ENCODE measurements at regions not wholly inside any gene's neighbourhood (a gene's known extent, or its start where the extent isn't known, plus 50 kb on each side); places are given as distances from the start of the nearest gene placed in this dataset.
"Not testable (repeated sequence)": the region's sequence is repeated elsewhere in the genome, so short reads cannot be mapped to it uniquely, and the experiment has no call there.

DNA sequence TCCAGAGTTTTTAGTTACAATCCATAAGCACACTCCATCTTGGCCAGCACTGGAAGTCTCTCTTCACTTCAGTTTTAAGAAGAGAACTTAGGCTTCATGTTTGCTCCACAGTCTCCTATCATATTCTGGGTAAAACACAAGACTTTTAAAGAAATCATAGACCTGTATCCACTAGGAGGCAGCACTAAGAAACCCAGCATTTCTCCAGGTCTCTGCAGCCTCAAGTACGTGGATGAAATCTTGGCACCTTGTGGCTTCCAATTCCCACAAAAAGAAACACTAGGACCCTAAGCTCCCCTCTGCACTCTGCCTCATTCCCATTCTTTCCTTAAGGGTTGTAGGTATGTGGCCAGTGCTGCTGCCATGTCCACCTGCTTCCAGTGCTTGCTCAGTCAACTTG, 367.3 kb upstream of the CASK start:
- peak; percentile 13 for DNase-seq (ENCODE audit: low spot score)

DNA sequence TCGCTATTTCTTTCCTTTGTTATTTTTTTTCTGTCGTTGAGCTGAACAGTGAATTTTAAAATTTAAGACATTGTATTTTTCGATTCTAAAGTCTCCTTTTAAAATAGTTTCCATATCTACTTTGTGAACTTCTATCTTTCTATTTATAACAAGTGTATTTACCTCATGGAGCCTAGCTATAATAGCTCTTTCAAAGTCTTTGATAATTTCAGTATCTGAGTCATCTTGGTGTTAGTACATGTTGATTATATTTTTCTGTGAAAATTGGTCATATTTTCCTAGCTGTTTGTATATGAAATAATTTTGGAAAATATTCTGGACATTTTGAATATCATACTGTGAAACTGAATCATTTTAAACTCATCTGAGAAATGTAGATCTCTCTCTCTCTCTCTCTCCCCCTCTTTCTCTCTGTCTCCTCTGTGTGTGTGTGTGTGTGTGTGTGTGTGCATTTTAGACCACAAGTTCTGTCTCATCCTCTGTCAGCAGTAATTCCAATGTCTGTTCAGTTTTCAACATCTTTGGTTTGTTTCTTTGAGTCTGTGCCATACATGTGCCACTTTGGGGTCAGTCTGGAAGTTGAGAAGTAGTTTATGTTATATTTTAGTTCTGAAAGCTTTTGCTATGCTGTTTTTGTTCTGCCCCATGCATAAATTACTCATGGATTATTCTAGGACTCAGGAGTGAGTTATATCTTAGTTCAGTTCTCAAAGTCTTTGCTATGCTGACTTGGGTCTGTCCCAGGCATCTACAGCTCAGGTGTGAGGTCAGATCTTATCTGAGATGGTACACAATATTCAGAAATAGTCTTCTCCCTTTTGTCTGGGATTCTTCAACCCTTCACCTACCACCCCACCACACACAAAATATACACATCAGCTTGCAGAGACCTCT, 366.4 kb upstream of the CASK start:
- DNase-seq (ENCODE audit: low spot score) = no peak

DNA sequence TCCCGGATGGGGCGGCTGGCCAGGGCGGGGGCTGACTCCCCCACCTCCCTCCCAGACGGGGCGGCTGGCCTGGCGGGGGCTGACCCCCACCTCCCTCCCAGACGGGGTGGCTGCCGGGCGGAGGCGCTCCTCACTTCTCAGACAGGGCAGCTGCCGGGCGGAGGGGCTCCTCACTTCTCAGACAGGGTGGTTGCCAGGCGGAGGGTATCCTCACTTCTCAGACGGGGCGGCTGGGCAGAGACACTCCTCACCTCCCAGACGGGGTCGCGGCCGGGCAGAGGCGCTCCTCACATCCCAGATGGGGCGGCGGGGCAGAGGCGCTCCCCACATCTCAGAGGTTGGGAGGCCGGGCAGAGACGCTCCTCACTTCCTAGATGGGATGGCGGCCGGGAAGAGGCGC, 362.3 kb upstream of the CASK start:
- DNase-seq (ENCODE audit: low spot score) = not testable (repeated sequence)

DNA sequence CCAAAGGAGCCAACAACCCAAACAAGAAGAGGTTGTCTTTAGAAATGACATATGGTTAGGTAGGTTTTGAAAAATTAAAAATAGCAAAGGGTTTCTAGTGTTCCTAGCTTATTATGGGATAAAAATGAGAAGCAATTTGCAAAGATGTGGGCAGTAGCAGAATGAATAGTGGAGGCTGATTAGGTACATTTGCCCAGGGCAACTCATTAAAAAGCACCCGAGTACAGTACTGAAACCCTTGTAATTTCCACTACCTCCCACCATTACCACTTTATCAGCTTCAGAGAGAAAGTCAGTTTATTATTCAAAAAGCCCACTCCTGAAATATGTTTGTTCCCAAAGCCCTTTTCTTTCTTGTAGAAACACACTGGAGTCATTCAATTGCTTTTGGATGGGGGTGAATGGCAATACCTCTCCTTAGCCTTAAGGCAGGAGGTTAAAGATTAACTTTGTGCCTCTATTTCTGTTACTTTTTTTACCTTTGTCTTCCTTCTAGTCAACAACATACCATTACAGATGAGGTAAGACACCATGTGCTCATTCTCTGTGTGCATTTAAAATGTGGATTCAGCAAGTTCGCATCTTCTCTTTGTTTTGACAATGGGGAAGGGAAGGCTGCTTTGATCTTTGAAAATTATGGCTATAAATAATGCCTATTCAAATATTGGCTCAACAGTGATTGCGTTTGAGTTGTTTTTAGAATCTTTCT, 353.8 kb upstream of the CASK start:
- no peak for DNase-seq (ENCODE audit: low spot score)

DNA sequence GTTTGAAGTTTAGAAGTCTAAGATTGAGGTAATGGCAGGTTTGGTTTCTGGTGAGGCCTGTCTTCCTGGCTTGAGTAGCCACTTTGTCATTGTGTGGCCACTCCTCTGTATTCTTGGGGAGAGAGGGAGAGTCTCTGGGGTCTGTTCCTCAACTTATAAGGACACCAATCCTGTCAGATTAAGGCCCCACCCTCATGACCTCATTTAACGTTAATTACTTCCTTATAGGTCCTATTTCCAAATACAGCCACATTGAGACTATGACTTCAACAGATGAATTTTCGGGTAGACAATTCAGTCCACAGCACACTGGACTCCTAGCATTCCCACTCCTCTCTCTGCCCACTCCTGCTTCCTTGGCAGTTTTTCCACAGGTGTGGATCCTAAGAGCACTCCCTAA, 350.8 kb upstream of the CASK start:
- DNase-seq (ENCODE audit: low spot score) = no peak

DNA sequence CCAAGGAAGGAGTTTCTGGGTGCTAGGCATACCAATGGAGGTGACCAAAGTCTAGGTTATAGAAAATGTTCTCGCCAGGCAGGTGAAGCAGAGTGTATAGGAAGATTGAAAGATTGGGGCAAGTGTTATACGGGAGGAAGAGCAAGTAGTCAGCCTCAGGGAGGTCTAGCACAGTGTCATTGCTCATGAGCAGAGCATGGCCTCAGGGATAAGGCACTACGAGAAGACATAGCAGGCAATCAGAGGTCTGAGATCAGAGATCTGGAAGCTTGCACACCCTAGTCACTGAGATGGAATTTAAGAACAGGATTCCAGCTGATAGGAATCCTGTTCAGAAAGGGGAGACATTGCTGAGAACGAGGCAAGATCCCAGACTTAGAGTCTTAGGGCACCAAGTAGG, 350.0 kb upstream of the CASK start:
- DNase-seq (ENCODE audit: low spot score) = no peak

DNA sequence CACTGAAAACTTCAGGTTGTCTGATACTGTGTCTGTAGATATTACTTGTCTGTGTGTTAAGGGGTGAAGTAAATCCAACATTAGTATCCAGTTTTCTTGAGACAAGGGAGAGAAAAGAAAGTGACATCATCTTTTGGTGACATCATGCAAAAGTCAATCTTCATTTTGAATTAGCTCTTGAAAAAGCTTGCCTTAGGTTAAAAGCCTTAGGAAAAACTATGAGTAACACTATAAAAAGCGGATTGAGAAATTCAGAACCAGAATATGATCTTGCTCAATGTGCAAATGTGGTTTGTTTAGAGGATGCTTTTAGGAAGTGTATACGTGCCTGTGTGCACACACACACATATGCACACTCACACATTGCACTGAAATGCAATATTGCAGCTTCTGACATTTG, 345.8 kb upstream of the CASK start:
- DNase-seq (ENCODE audit: low spot score) = no peak

DNA sequence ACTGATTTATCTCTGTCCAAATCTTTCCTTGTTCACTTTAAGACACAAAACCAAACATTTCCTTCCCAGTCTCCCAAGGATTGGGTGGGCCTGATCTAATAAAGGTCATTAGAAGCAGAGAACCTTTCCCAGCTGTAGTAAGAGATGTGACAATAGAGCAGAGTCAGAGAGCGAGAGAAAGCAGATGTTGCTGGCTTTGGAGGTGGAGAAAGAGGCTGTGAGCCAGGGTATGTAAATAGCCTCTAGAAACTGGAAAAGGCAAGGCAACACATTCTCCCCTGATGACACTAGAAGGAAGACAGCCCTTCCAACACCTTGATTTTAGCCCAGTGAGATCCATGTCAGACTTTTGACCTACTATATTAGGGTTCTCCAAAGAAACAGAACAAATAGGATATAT, 337.5 kb upstream of the CASK start:
- no peak for DNase-seq (ENCODE audit: low spot score)

DNA sequence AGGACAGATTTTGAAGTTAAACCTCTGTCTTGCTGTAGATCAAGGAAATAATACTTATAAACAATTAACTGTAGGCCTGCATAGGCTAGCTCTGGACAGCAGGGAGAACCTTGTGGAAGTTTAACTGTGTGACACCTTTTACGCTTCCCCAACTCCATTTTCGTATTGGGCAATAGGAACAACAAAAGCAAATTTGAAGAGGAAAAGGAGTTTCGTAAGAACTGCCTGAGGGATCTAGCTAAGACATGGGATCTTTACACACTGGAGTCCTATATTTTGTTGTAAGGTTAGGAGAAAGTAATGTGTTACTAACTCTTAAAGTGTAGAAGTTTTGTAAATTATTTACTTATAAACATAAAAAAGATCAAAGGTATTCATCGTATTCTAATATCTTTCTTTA, 324.9 kb upstream of the CASK start:
- no peak for DNase-seq (ENCODE audit: low spot score)

DNA sequence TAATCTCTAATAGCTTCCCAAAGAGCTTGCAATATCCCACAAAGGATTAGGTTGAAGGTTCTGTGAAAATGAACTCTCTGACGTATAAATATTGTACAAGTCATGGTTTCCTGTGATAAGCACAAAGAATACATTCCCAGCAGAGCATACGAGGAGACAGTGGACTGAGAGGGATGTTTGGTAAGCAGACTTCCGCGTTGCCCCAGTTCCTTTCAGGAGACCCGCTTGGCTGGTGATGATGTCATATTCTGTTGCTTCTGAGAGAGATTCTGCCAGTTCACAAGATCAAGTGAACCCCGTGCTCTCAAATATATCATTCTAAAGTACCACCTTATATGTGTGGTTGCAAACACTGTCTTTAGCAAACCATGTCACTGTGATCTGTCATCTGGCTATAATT, 323.9 kb upstream of the CASK start:
- no peak for DNase-seq (ENCODE audit: low spot score)

DNA sequence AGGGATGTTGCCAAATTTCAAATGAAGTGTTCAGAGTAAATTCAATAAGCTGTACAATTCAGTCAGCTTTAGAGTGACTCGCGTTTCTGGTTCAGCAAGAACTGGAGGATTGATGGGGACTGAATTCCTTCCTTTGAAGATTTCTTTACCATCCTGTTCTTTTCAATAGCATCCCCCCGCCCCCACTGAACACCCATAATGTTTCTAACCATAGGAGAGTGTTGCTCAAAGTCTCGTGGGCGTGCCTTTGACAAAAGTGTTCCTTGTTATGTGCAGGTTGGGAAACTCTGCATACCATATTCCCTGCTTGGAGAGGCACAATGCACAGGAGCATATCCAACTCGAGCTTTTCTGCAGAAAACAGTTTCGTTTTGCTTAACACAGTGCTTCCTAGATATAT, 323.5 kb upstream of the CASK start:
- DNase-seq (ENCODE audit: low spot score) = no peak

DNA sequence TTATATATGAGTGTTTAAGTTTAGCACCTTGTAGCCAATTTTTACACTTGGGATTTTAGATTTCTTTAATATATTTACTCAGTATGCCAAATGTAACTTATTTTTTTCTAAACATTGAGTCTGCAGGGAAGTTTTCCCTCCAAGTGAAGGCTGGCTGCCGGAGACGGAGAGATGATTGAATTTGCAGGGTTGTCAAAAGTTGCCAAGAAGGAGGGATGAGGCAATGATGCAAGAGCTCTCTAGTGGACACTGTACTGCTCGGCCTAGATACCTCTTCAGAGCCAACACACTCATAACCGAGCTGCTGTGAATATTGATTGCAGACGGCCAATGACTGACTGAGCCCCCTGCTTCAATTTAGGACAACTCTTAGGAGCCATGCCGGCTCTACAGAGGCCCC, 318.6 kb upstream of the CASK start:
- no peak for DNase-seq (ENCODE audit: low spot score)

DNA sequence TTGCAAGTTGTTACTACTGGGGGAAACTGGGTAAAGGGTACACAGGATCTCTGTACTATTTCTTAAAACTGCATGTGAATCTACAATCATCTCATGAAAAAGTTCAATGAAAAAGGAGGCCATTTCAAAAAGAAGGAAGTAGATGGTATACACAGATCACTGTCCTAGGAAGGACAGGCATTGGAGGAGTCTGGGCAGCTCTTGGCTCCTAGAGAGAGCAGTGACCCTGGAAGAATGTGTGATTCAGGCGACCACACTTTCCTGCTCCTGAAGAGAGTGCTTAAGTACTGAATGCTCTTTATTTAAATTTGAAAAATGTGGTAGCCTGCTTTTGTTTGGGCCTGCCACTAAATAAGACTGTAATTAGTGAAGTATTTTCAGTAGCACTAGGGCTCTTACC, 318.1 kb upstream of the CASK start:
- no peak for DNase-seq (ENCODE audit: low spot score)

DNA sequence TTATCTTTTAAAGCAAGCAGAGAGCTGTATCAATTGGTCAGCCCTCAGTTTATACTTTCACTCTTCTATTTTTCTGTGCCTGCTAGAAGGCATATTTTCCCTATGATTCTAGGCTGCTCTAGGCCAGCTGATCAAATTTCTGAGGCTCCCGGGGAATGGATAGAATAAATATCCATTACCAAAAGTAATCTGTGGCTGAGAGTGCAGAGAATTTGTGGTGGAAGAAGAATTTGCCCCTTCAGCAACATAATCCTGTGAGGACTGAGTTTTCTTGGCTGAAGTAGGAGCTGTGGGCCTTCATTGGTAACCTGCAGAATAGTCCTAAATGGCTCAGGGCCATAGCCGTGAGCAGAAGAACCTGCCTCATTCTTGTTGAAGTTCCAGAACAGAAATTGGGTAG, 314.6 kb upstream of the CASK start:
- no peak for DNase-seq (ENCODE audit: low spot score)

DNA sequence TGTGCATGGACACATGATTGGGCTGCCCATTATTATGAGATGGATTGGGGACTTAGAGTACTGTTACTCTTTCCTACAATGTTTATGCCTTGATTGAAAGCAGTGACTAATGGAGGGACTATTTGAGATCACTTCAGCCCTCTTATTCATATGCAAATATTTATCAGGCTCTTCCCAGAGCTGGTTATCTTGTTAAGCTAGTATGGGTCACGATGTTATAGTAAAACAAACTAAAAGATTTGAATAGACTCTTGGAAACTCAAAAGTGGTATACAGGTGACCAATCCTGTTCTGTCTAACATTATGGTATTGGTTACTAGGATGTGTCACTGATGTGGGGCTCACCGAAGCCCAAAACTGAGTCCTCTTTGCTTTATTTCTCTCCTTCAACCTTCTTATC, 306.2 kb upstream of the CASK start:
- no peak for DNase-seq (ENCODE audit: low spot score)

DNA sequence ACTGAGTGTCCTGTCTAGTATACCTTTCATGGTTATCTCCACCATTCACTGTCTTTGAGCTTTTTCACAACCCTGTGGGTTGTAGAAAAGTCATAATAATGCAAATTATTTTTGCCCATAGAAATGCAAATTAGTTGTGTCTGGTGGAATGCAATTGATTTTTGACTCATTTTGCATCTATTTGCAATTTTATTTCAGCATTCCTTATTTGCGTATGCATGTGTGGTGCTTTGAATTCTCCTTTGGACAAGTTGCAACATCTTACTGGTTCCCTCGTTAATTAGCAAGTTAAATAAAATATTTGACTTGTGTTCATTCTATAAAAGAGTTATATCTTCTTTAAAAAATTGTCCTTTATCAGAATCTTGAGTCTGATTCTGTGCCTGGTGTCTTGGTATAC, 297.3 kb upstream of the CASK start:
- no peak for DNase-seq (ENCODE audit: low spot score)

DNA sequence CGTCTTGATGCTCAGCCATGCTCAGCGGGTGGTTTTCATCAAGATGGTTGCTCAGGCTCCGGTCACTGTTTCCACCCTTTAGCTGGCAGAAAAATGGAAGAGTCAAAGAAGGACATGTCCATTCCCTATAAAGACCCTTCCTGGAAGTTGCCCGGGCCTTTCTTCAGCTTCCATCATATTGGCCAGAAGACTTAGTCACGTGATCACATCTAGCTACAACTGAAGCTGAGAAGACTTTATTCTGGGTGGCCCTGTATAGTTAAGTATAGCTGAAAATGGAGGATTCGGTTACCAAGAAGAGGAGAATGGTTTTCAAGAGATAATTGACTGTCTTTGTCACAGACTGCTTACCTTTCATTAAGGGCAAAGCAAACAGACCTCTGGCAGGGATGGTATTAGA, 296.7 kb upstream of the CASK start:
- DNase-seq (ENCODE audit: low spot score) = no peak

DNA sequence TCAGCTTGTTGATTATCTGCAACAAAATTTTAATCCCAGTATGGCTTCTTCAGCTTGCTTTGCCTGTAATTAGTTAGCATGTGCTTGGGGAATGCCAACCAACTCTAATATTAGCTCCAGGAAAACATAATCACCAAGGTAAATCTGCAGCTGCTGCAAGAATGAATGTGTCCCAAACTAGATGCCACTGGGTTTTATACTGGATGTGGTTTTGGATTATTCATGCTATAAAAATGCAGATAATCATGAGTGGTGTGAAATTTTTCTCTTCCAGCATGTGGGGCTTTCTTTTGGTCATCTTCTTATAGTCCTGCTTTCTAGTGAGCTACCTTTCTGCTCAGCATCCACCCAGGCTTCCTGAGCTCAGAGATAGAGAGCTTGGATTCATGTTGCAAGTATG, 295.9 kb upstream of the CASK start:
- no peak for DNase-seq (ENCODE audit: low spot score)

DNA sequence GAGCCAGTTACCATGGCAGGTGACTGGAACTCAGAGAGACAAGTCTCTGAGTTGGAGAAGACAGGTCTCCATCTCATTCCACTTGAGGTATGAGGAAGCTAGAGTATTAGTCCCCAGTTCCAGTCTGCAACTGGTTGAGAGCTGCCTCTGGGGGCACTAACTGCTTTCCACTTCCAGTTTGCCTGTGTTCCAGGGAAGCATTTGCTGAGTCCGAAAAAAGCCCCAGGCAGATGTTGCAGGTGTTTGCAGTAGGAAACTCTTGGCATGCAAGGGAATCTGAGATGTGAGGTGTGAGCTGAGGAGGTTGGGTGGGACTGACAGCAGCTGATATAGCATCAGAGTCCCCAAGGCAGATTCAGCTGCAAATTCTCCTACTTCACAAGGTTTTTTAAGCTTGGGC, 272.2 kb upstream of the CASK start:
- DNase-seq (ENCODE audit: low spot score) = no peak

DNA sequence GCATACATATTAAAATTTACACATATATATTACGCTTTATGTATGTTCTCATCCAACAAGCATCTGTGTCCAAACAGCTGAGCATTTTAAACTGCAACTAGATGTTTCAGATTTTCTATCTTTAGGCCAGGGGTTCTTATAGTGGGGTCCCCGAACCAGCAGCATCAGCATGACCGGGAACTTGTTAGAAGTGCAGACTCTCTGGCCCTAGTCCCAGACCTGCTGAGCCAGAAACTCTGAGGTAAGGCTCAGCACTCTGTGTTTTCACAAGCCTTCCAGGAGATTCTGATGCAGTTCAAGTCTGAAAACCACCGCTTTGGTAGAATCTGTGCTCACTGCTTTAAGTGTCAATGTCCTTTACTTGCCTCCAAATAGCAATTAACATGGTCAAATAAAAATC, 266.2 kb upstream of the CASK start:
- no peak for DNase-seq (ENCODE audit: low spot score)

DNA sequence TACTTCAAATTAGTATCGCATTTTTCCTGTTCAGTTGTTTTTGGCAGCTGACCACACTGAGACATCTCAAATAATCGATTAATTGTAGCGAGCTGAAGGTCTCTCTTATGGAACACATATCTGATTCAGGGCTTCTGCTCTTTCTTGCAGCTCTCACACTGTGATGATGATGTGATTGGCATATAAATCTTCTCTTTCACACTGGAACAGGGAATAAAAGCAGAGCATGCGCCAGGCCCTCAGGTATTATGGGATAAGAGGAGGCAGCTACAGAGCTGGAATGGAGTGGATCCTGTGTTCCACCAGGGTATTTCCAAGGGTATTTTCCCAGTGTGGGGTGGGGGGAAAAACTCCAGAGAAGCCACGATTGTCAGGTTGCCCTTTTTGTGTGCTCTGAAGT, 265.4 kb upstream of the CASK start:
- DNase-seq (ENCODE audit: low spot score) = no peak

DNA sequence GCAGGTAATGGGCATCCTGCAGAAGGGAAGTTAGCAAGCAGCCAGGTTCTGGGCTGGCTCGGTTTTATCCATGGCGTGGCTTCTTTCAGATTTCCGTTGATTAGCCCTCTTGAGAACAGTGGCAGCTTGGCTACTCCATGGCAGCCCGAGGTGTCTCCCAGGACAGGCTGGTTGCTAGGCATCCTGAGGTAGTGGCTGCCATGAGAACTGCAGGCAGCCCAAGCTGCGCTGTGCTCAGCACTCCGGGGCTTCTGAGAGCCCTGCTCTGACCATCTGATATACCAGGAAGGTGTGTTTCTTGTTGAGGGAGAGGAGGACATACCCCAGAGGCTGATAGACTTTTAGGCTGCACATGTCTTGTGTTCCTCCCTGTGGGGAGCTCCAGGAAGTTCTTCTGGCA, 253.4 kb upstream of the CASK start:
- DNase-seq (ENCODE audit: low spot score) = no peak

DNA sequence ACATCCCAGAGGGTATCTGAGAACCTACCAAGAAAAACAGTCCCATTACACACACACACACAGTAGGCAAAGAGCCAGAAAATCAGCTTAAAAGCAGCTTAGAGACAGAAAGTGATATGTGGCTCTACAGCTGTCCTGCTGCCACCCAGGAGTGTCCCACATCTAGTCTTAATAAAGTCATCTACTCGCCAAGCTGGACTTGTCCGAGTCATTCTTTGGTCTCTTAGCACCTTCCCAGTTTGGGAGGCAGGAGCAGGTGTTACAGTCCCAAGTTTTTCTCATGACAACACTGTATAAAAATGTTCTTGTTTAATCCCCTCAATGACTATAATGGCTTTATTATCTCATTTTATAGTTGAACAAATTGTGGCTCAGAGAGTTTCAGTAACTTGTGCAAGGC, 252.5 kb upstream of the CASK start:
- DNase-seq (ENCODE audit: low spot score) = no peak

DNA sequence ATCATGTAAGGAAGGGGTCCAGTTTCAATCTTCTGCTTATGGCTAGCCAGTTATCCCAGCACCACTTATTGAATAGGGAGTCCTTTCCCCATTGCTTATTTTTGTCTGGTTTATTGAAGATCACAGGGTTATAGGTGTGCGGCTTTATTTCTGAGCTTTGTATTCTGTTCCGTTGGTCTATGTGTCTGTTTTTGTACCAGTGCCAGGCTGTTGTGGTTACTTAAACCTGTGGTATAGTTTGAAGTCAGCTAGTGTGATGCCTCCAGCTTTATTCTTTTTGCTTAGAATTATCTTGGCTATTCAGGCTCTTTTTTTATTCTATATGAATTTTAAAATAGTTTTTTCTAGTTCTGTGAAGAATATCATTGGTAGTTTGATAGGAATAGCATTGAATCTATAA, 234.6 kb upstream of the CASK start:
- DNase-seq (ENCODE audit: low spot score) = not testable (repeated sequence)
